Epithelial cell of esophagus (primary cell): ENCODE measurements at regions not wholly inside any gene's neighbourhood (a gene's known extent, or its start where the extent isn't known, plus 50 kb on each side); places are given as distances from the start of the nearest gene placed in this dataset.
"Not testable (repeated sequence)": the region's sequence is repeated elsewhere in the genome, so short reads cannot be mapped to it uniquely, and the experiment has no call there.

Experiments
- DNase-seq: peaks from one replicate; pipeline ENCODE4 v3.0.0; 2010; ENCODE audit warnings: low read depth
- H3K4me3 ChIP-seq: 2 replicates; pipeline ENCODE4 v1.5.1; 2011; ENCODE audit warnings: mild to moderate bottlenecking, low read length, control low read depth
- TF ChIP-seq, protein P1 (sequence below): IDR thresholded peaks from 2 replicates; pipeline ENCODE4 v1.5.1; 2011; ENCODE audit warnings: low read depth, mild to moderate bottlenecking, low read length, control low read depth, inconsistent platforms; ENCODE audit not compliant: insufficient read depth; ENCODE audit errors: missing control alignments

GRCh38 chr12:72966684-72967083, 694.5 kb downstream of the TRHDE start:
- H3K4me3 ChIP-seq: no peak overlapping the region
- TF ChIP-seq, protein P1, sequence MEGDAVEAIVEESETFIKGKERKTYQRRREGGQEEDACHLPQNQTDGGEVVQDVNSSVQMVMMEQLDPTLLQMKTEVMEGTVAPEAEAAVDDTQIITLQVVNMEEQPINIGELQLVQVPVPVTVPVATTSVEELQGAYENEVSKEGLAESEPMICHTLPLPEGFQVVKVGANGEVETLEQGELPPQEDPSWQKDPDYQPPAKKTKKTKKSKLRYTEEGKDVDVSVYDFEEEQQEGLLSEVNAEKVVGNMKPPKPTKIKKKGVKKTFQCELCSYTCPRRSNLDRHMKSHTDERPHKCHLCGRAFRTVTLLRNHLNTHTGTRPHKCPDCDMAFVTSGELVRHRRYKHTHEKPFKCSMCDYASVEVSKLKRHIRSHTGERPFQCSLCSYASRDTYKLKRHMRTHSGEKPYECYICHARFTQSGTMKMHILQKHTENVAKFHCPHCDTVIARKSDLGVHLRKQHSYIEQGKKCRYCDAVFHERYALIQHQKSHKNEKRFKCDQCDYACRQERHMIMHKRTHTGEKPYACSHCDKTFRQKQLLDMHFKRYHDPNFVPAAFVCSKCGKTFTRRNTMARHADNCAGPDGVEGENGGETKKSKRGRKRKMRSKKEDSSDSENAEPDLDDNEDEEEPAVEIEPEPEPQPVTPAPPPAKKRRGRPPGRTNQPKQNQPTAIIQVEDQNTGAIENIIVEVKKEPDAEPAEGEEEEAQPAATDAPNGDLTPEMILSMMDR: no peak

GRCh38 chr12:72974954-72975555, 702.9 kb downstream of the TRHDE start:
- TF ChIP-seq, protein P1: no peak
- H3K4me3 ChIP-seq: no peak overlapping the region
- peak; percentile 0 for DNase-seq

More at GRCh38 chr12:72966684-72967083, 694.5 kb downstream of the TRHDE start:
- DNase-seq: no peak

DNA sequence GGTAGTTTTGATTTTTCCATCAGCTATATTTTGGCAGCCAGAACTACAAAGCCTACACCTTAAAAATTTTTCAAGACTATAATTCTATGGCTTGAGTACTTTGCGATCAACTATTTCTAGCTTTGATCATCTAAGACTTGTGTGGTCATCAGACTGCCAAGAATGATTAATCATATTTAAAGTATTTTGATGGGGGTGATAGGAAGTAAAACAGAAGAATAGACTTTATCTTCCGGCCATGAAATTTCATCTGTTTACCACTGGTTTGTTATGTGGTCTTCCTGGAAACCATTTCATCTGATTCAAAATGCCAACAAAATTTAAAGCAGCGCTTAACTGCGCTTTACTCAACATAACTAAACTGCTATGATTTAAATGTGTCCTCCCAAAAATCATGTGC, 706.8 kb downstream of the TRHDE start:
- no peak for DNase-seq
- TF ChIP-seq, protein P1: no peak

GRCh38 chr12:72982356-72982755, 710.2 kb downstream of the TRHDE start:
- TF ChIP-seq, protein P1: no peak
- no peak overlapping the region for H3K4me3 ChIP-seq
- DNase-seq: peak; percentile 2

More for the DNA sequence above, 706.8 kb downstream of the TRHDE start:
- no peak overlapping the region for H3K4me3 ChIP-seq

GRCh38 chr12:72986963-72987362, 714.8 kb downstream of the TRHDE start:
- DNase-seq: no peak
- no peak overlapping the region for H3K4me3 ChIP-seq
- TF ChIP-seq, protein P1: no peak

GRCh38 chr12:72989458-72989947, 717.3 kb downstream of the TRHDE start:
- no peak overlapping the region for H3K4me3 ChIP-seq
- DNase-seq: no peak
- TF ChIP-seq, protein P1: no peak

GRCh38 chr12:72995029-72995428, 722.9 kb downstream of the TRHDE start:
- H3K4me3 ChIP-seq: not testable (repeated sequence)

More at GRCh38 chr12:72995029-72995428, 722.9 kb downstream of the TRHDE start:
- DNase-seq: not testable (repeated sequence)
